GM18511 (cell line): ENCODE measurements at regions not wholly inside any gene's neighbourhood (a gene's known extent, or its start where the extent isn't known, plus 50 kb on each side); places are given as distances from the start of the nearest gene placed in this dataset.

Experiments
- ATAC-seq: cut with Tn5 transposase; IDR thresholded peaks from one replicate; pipeline ENCODE4 v1.9.1; 2021; ENCODE audit warnings: mild to moderate bottlenecking, moderate library complexity; ENCODE audit not compliant: unreplicated experiment

DNA sequence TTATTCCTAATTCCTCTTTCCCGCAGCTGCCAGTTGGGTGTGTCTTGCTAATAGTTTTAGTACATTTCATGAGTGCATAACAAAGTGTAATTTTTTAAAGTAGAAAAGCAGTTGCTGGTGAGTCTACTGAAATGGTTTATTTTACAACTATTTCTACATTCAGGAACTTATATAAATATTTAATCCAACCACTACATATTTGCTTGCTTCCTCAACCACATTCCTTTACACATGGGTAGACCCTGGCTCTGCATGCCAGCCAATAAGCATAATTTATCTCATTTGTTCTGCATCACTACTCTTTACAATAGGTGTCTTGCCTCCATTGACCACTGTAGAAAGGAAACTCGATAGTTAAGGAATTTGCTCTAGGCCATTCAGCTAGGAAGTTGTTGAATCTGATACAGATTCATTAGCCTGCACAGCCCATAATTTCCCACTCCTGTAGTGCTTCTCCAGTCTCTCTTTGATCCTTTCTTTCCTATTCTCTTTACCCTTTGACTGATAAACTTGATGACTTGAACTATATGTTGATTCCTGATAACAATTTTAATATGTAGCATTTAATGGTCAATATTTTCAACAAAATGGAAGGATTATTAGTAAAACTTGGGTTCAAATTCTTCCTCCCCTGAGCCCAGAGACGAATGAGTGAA lies 342.5 kb upstream of the ACTBL2 start:
- no peak for ATAC-seq

GRCh38 chr5:57824623-57825022 lies 342.0 kb upstream of the ACTBL2 start:
- no peak for ATAC-seq

- no peak for ATAC-seq
These were observed 341.4 kb upstream of the ACTBL2 start for GRCh38 chr5:57824047-57824446.

- no peak for ATAC-seq
These were observed 340.0 kb upstream of the ACTBL2 start for GRCh38 chr5:57822651-57823050.

- no peak for ATAC-seq
These were observed 335.8 kb upstream of the ACTBL2 start for GRCh38 chr5:57818397-57818796.

GRCh38 chr5:57817924-57818323 lies 335.3 kb upstream of the ACTBL2 start:
- no peak for ATAC-seq

DNA sequence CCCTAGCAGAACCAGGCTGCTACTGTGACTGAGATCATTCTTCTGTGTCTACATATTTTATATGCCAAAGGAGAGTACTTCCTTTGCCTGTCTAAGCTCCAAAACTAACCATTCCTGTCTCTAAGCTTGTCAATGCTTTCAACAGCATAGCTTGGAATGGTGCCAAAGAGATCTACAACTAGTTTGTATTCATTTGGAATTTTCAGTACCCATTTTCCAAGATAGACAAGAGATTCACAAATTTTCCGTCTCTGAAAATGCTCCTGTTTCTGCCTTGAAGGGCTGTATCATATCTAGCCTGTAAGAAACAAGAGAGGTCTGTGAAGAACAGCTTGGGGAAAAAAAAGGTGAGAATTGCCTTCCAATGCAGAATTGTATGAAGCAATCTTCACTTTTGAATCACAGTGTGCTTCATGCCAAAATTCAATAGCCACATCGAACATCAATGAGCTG lies 334.4 kb upstream of the ACTBL2 start:
- no peak for ATAC-seq

- ATAC-seq = no peak
These were observed 333.5 kb upstream of the ACTBL2 start for GRCh38 chr5:57816108-57816507.

DNA sequence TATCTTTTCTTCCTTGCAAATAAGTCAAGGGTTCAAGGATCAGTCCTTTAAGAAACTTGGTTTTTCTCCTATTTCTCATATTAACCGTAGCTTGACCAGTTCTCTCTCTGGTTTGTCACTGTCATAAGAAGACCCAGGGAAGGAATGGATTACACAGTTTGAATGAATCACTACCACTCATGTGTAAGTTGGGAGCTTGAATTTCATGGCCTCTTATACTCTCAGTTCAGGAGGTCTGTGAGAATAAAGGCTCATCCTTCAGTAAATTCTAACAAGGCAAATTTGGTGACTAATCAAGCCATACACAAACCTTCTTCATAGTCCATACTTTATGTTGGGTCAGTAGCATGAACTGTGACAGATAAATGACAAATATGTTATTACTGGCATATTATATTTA lies 323.1 kb upstream of the ACTBL2 start:
- no peak for ATAC-seq

DNA sequence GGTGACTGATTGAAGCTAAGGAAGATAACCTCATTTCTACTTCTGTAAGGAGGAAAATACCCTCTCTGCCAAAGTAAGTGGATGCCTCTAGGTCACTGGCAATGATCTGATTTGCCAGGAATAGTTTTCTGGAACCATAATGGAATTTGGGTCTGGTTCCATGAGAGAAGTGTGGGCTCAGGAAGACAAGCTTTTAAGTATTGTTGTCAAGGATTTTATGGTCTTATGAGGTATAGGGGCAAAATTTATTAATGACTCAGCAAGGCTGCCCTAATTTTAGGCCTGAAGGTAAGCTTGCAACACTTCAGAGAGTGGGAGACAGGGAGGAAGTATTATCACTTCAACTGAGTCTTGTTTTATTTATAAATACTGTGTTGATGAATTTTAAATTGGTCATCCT lies 322.6 kb upstream of the ACTBL2 start:
- no peak for ATAC-seq

GRCh38 chr5:57804505-57804904 lies 321.9 kb upstream of the ACTBL2 start:
- no peak for ATAC-seq

- ATAC-seq = no peak
These were observed 321.4 kb upstream of the ACTBL2 start for GRCh38 chr5:57804007-57804444.

DNA sequence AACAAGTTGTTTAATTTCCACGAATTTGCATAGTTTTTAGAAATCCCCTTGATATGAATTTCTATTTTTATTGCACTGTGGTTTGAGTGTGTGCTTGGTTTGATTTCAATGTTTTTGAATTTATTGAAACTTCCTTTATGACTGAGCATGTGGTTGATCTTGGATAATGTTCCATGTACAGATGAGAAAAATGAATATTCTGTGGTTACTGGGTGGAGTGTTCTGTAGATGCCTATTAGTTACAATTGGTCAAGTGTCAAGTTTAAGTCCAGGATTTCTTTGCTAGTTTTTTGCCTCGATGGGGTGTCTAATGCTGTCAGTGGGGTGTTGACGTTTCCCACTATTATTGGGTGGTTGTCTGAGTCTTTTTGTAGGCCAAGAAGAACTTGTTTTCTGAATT lies 319.5 kb upstream of the ACTBL2 start:
- no peak for ATAC-seq

GRCh38 chr5:57795203-57795602 lies 312.6 kb upstream of the ACTBL2 start:
- no peak for ATAC-seq

DNA sequence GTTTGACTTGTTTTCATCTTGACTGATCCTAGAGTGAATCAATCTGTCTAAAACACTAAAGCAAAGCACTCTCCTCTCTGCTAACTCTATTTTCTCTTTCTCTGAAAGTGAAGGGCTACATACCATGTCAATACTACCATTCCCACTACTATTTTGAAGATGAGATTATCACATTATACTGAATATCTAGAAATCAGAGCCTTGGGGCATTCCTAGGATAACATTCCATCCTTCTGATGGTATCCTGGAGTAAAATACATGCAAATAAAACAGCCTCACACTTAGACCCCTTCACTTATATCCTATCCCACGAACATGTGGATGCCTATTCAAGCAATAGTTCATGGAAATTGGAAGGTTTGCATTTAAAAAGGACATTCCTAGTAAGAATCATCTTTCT lies 309.3 kb upstream of the ACTBL2 start:
- ATAC-seq = no peak

DNA sequence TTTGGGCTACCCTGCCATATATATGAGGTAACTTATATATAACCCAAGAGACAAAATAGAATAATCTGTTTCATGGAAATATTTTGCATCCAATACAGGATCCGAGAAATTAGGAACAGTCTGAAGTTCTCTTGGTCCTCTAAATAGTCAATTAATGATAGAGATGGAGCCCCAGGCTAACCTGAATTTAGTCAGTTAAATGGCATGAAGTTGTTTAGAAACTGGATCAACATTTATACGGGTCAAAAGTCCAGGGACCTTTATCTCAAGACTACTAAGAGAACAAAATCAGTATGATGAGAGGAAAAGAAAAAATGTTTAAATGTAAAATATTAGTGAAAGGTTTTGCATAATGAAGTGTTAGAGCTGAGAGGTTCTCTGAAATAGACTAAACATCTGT lies 303.3 kb upstream of the ACTBL2 start:
- no peak for ATAC-seq

- ATAC-seq = no peak
These were observed 301.5 kb upstream of the ACTBL2 start for GRCh38 chr5:57784121-57784520.

- ATAC-seq = no peak
These were observed 301.1 kb upstream of the ACTBL2 start for GRCh38 chr5:57783693-57784092.

DNA sequence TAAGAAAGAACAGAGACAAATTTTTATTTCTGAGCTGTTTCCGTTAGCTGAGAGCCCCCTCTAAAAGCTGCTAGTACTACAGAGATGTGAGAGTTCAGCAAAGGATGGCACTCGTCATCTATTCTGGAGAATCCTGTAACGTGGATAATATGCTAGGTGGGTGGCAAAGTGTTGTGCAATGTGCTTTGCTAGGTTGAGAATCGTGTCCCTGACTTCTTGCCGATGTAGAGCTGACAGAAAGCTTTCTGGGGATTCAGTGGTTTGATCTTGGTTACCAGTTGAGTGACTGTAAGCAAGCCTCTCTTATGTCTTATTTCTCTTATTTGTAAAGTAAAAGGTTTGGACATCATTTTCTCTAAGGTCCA lies 298.3 kb upstream of the ACTBL2 start:
- no peak for ATAC-seq

DNA sequence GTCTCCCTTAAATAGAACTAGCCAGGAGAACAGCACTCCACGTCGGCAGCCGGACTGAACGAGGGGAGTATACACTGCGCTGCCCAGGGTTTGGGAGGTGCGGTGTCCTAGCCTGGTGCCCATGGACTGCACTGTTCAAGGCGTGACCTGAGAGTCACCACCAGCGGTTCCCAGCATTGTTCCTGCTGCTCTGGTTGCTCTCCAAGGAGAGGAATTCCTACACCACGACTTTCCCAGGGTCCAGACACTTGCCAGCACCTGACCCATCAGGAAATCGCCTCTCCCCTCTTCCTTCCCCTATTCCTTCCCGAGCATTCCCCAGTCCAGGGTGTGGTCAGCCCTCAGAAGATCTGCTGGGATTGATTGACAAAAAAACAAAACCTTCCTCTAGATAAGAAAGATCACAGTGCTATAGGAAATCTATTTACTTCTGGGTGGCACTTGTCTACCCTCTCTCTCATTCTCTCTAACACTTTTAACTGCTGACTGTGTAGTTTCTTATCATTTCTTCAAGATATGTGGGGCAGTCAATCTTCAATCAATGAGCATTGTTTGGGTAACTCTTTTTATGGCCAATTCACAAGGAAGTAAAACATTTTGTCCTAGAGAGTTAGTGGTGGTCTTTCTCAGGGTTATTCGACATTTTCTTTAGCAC lies 297.8 kb upstream of the ACTBL2 start:
- no peak for ATAC-seq

DNA sequence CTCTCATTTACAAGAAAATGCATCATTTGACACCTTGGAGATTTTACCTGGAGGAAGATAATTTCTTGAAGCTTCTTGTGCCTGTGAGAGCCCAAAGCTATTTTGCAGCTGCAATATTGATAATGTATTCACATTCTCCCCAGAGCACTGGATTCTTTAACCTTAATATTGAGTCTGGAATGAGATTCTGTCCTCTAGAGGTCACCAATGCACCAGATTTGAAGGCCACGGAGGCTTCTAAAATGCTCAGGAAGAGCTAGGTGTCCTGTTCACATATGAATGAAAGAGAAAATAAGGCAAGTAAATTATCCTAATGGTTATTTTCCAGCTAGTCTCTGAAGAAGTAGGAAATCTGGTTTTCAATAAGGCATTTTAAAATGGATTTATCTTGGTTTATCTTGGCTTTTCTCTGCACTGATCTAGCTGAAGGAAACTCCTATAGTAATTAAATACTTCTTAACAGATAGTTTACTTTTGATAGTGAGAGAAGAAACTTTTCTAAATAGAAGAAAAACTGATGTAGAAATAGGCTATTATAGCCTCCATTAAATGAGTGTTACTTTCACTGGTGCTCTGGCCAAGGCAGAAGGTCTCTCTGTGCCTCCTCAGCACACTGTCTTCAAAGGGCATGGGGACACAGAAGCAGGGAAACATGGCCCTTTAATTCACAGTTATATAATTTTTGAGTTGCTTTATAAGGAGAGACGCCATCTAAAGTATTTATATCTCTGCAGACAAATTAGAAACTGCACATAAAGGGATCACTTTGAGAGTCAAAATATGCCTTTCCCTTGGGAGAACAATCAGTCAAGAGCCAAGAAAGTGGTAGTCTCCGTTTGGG lies 297.0 kb upstream of the ACTBL2 start:
- no peak for ATAC-seq

DNA sequence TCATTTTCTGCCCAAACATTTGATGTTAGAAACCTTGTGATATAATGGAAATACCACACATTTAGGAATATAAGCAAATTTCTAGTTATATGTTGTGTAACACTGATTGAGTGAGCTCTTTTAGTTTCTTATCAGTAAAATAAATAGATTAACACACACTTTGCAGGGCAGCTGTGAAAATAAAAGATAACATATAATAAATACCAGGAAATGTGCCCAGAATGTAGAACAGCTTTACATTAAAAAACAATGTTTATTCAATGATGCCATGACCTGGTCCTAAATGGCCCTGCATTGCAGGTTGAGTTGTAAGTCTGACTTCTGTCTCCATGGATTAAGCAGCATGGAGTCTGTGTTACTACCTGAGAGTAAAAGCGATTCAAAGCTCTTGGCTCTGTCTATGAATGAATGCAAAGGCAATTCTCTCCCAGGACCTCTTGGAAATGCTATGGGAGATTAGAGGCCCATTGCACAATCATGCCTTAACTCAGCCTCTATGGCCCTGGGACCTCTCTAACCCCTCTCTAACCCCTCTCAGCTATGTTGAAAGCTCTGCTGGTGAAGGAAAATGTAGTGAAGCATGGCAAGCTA lies 296.0 kb upstream of the ACTBL2 start:
- no peak for ATAC-seq
